Peyer's patch (tissue), 4 donors: ENCODE measurements at regions not wholly inside any gene's neighbourhood (a gene's known extent, or its start where the extent isn't known, plus 50 kb on each side); places are given as distances from the start of the nearest gene placed in this dataset.

ENCODE experiments used
- POLR2A ChIP-seq, 2 donors: fragments of 450-650 bp; IDR thresholded peaks; one replicate each; pipeline ENCODE4 v1.5.1; 2017; ENCODE audit warnings: antibody characterized with exemption in 2 of 2, mild to moderate bottlenecking in 2 of 2, moderate library complexity in 2 of 2
- TF ChIP-seq, protein P1 (sequence below), 6 experiments: fragments of 450-650 bp in 4 of 6; fragments of 200-600 bp in 2 of 6; sonication (generic) in 1 of 6; IDR thresholded peaks; one replicate each; pipeline ENCODE4 v1.5.1; 2017 to 2019; ENCODE audit warnings: antibody characterized with exemption in 6 of 6, mild to moderate bottlenecking in 3 of 6, moderate library complexity in 1 of 6

GRCh38 chr18:22337833-22338232 is 79.9 kb downstream of the CTAGE1 start:
- TF ChIP-seq, protein P1, sequence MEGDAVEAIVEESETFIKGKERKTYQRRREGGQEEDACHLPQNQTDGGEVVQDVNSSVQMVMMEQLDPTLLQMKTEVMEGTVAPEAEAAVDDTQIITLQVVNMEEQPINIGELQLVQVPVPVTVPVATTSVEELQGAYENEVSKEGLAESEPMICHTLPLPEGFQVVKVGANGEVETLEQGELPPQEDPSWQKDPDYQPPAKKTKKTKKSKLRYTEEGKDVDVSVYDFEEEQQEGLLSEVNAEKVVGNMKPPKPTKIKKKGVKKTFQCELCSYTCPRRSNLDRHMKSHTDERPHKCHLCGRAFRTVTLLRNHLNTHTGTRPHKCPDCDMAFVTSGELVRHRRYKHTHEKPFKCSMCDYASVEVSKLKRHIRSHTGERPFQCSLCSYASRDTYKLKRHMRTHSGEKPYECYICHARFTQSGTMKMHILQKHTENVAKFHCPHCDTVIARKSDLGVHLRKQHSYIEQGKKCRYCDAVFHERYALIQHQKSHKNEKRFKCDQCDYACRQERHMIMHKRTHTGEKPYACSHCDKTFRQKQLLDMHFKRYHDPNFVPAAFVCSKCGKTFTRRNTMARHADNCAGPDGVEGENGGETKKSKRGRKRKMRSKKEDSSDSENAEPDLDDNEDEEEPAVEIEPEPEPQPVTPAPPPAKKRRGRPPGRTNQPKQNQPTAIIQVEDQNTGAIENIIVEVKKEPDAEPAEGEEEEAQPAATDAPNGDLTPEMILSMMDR (IDR thresholded peaks at IDR 0.05) = no peak
- no peak for TF ChIP-seq POLR2A (IDR thresholded peaks at IDR 0.05)
